Prostate gland (tissue), 2 donors: ENCODE measurements at regions not wholly inside any gene's neighbourhood (a gene's known extent, or its start where the extent isn't known, plus 50 kb on each side); places are given as distances from the start of the nearest gene placed in this dataset.

Experiments used
- DNase-seq: peaks from one replicate; pipeline ENCODE4 v3.0.0-alpha.2; 2019; ENCODE audit warnings: low spot score
- H3K27ac ChIP-seq, 2 donors: fragments of 200-600 bp; sonication (generic); 2 replicates each; pipeline ENCODE4 v1.5.1; 2017 to 2019
- H3K27me3 ChIP-seq: fragments of 200-600 bp; sonication (generic); replicated peaks from 2 replicates; pipeline ENCODE4 v1.5.1; 2019; ENCODE audit not compliant: insufficient read depth
- H3K36me3 ChIP-seq, 2 donors: fragments of 200-600 bp; sonication (generic); 1 replicate in 1 of 2; 2 replicates in 1 of 2; pipeline versions ENCODE4 v1.5.1 to v1.8.1; 2017 to 2019
- H3K4me1 ChIP-seq: fragments of 200-600 bp; sonication (generic); replicated peaks from 2 replicates; pipeline ENCODE4 v1.5.1; 2019
- H3K4me3 ChIP-seq, 2 donors: fragments of 200-600 bp; sonication (generic); 2 replicates each; pipeline ENCODE4 v1.5.1; 2017 to 2019
- H3K9me3 ChIP-seq: fragments of 200-600 bp; sonication (generic); 2 replicates; pipeline ENCODE4 v1.5.1; 2017
- POLR2A ChIP-seq: fragments of 450-650 bp; IDR thresholded peaks from one replicate; pipeline ENCODE4 v1.6.1; 2016; ENCODE audit warnings: antibody characterized with exemption, mild to moderate bottlenecking
- POLR2AphosphoS5 ChIP-seq: sonication (generic); formaldehyde crosslinking; IDR thresholded peaks from one replicate; pipeline ENCODE4 v1.6.1; 2017; ENCODE audit warnings: antibody characterized with exemption
- WGBS: methylation state at CpG from one replicate; pipeline ENCODE4 v1.1.5; 2018; 5-methylcytosine and 5-hydroxymethylcytosine counted together
- intact Hi-C: fragments of 100-400 bp; cut with DNase I; formaldehyde crosslinking; loops from one replicate; pipeline ENCODE4 v1.14.2; 2022
- small RNA-seq, 2 donors: library from RNA; depleted of rRNA; stranded (forward); fragments of <200 nt; gene quantifications; one replicate each; pipeline ENCODE3, GENCODE V24; 2016
- TF ChIP-seq, protein P1 (sequence below), 4 experiments: fragments of 200-600 bp in 2 of 4; fragments of 450-650 bp in 2 of 4; sonication (generic) in 2 of 4; IDR thresholded peaks; 1 replicate in 3 of 4; 2 replicates in 1 of 4; pipeline ENCODE4 v1.5.1; 2016 to 2019; ENCODE audit warnings: antibody characterized with exemption in 4 of 4, mild to moderate bottlenecking in 2 of 4, moderate library complexity in 2 of 4

DNA sequence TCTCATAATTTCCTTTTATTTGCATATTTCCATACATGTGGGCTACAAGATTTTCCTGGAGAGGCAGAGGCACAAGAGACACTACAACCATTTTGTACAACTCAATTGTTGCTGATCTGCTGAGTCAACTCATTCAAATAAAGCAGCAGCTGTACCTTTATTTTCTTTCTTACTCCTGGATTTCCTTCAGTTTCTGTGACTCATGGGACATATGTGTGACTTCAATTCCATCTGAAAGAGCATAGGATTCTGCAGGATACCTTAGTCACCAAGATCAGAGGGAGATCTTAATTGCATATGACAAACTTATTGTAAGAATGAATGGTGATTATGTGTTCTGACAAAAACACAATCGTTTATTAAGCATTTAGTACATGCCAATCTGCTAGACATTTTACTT, 2219.4 kb downstream of the NCAM2 start:
- no peak overlapping the region for H3K4me3 ChIP-seq
- DNase-seq: no peak
- no peaks in the 10 kb centered on the region for H3K4me1 ChIP-seq
- TF ChIP-seq, protein P1, sequence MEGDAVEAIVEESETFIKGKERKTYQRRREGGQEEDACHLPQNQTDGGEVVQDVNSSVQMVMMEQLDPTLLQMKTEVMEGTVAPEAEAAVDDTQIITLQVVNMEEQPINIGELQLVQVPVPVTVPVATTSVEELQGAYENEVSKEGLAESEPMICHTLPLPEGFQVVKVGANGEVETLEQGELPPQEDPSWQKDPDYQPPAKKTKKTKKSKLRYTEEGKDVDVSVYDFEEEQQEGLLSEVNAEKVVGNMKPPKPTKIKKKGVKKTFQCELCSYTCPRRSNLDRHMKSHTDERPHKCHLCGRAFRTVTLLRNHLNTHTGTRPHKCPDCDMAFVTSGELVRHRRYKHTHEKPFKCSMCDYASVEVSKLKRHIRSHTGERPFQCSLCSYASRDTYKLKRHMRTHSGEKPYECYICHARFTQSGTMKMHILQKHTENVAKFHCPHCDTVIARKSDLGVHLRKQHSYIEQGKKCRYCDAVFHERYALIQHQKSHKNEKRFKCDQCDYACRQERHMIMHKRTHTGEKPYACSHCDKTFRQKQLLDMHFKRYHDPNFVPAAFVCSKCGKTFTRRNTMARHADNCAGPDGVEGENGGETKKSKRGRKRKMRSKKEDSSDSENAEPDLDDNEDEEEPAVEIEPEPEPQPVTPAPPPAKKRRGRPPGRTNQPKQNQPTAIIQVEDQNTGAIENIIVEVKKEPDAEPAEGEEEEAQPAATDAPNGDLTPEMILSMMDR (IDR thresholded peaks at IDR 0.05): no peak
- TF ChIP-seq POLR2AphosphoS5: no peak
- TF ChIP-seq POLR2A: no peak
- H3K27me3 ChIP-seq: no peaks in the 10 kb centered on the region
- WGBS: 68% methylated on average over 1 of the region's 1 CpG
- no peaks in the 10 kb centered on the region for H3K36me3 ChIP-seq
- H3K27ac ChIP-seq: no peak overlapping the region
- intact Hi-C loops: no loop called here
- H3K9me3 ChIP-seq: no peaks in the 10 kb centered on the region

DNA sequence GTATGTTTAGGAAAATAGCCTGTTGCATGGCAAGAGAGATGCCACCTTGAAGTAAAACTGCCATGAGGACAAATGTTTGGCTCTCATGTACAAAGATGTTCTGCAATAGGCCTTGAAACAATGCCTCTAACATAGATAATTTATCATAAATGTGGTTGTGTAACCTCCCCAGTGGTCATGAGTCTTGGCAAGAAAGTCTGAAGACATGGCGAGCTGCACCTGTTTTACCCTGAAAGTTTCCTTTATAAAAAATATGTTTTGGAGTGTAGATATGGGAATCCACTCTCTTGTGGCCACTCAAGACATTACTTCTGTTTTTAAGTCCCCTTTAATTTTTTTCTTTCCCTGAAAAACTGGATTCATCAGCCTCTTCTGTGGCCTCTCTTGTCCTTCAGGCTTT, 2217.1 kb downstream of the NCAM2 start:
- no peaks in the 10 kb centered on the region for H3K9me3 ChIP-seq
- no peak for DNase-seq
- TF ChIP-seq POLR2AphosphoS5 (no peak), POLR2A (no peak)
- TF ChIP-seq, protein P1 (IDR thresholded peaks at IDR 0.05): no peak
- intact Hi-C loops: no loop called here
- no peaks in the 10 kb centered on the region for H3K4me1 ChIP-seq
- H3K27ac ChIP-seq: no peak overlapping the region
- 94% methylated on average over 1 of the region's 1 CpG for WGBS
- no peaks in the 10 kb centered on the region for H3K36me3 ChIP-seq
- no peaks in the 10 kb centered on the region for H3K27me3 ChIP-seq
- H3K4me3 ChIP-seq: no peak overlapping the region

Small RNA genes in the stretch of these regions (small RNA-seq; reads per million reads assigned to genes)
- gene AP001340.1 (0 reads per million in 2 donors), gene RF00019 (0 reads per million in 2 donors), gene RN7SKP236 (0 reads per million in 2 donors), gene RNA5SP489 (0 reads per million in 2 donors), gene RNU2-55P (0 reads per million in 2 donors)
